Thymus (tissue), 11 donors: ENCODE measurements at regions not wholly inside any gene's neighbourhood (a gene's known extent, or its start where the extent isn't known, plus 50 kb on each side); places are given as distances from the start of the nearest gene placed in this dataset.

ENCODE experiments used
- DNase-seq, 9 donors: peaks; one replicate each; pipeline ENCODE4 v3.0.0-alpha.2; 2013; ENCODE audit warnings: low spot score in 9 of 9, low read depth in 6 of 9, missing footprints in 1 of 9
- H3K27ac ChIP-seq, 2 donors: one replicate each; pipeline ENCODE4 v1.5.1; 2013; ENCODE audit warnings: control low read depth in 1 of 2, low read depth in 1 of 2, low read length in 1 of 2, mild to moderate bottlenecking in 1 of 2, moderate library complexity in 1 of 2
- H3K27me3 ChIP-seq, 2 donors: one replicate each; pipeline ENCODE4 v1.5.1; 2013; ENCODE audit warnings: low read length in 1 of 2; ENCODE audit not compliant: control insufficient read depth in 2 of 2, insufficient read depth in 1 of 2
- H3K36me3 ChIP-seq, 2 donors: one replicate each; pipeline ENCODE4 v1.5.1; 2013; ENCODE audit warnings: low read length in 1 of 2, mild to moderate bottlenecking in 1 of 2, moderate library complexity in 1 of 2; ENCODE audit not compliant: control insufficient read depth in 2 of 2, insufficient read depth in 2 of 2
- H3K4me1 ChIP-seq, 2 donors: one replicate each; pipeline ENCODE4 v1.5.1; 2013; ENCODE audit warnings: low read length in 2 of 2; ENCODE audit not compliant: control insufficient read depth in 2 of 2, insufficient read depth in 2 of 2
- H3K4me3 ChIP-seq, 2 donors: one replicate each; pipeline ENCODE4 v1.5.1; 2013; ENCODE audit warnings: low read length in 2 of 2, control low read depth in 1 of 2, mild to moderate bottlenecking in 1 of 2
- H3K9me3 ChIP-seq, 2 donors: one replicate each; pipeline ENCODE4 v1.5.1; 2013; ENCODE audit warnings: low read length in 1 of 2, mild to moderate bottlenecking in 1 of 2; ENCODE audit not compliant: control insufficient read depth in 2 of 2, insufficient read depth in 1 of 2
- WGBS: extraction: QIAGEN DNeasy Blood & Tissue Kit; methylation state at CpG from one replicate; pipeline ENCODE4 v1.1.7; 2013; 5-methylcytosine and 5-hydroxymethylcytosine counted together
- donor health status: healthy.

DNA sequence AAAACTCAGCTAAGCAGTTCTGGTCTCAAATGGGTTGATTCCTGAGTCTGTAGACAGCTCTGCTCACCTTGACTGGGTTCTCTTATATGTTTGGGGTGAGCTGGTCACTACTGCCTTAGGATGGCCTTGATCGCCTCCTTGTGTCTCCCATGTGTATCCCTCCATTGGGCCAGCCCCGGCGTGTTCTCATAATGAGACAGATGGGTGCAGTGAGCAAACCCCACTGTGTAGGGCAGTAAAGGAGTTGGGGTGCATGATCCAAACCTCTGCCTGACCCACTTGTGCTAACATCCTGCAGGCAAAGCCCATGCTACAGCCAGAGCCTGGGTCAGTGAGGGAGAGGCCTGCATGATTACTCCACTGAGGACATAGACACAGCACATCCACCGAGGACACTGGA, 657.6 kb downstream of the BRD1 start:
- no peaks in the 10 kb centered on the region for H3K36me3 ChIP-seq
- no peak overlapping the region for H3K4me3 ChIP-seq
- no peak for DNase-seq
- WGBS = 85% methylated on average over 4 of the region's 4 CpGs
- H3K27ac ChIP-seq = no peak overlapping the region
- H3K9me3 ChIP-seq = peaks cover 0 to 1% of the 10 kb centered on the region in 2 donors
- no peaks in the 10 kb centered on the region for H3K4me1 ChIP-seq
- no peaks in the 10 kb centered on the region for H3K27me3 ChIP-seq

DNA sequence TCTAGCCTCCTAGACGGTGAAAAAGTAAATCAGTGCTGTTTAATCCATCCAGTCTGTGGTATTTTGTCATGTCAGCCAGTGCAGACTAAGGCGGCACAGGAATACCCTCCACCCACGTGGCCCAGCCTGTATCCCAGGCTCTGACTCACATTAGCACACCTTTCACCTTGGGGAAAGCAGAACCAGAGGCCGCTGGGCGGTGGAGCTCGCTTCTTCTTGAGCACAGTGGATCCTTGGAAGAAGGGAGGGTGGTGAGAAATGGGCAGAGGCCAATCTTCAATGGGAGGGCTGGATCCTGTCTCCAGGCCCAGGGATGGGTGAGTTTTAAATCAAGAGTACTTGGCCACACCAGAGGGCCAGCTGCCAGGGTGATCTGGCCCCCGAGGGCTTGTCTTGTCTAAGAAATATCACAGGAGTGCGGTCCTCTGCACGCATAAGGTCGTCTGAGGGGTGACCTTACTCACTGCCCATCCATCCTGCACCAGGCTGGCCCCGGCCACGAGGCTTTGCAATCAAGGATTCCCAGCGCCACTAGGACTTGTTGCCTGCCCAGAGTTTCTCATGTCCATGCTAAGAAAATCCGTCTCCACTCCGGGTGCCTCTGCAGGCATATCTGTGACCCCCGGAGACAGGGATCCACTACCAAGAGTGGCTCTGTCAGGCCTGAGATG, 658.5 kb downstream of the BRD1 start:
- Histone ChIP-seq H3K9me3 (peaks cover 0 to 1% of the 10 kb centered on the region in 2 donors), H3K36me3 (no peaks in the 10 kb centered on the region), H3K4me3 (no peak overlapping the region), H3K4me1 (no peaks in the 10 kb centered on the region), H3K27me3 (no peaks in the 10 kb centered on the region), H3K27ac (no peak overlapping the region)
- WGBS = 82% methylated on average over 16 of the region's 16 CpGs
- no peak for DNase-seq

DNA sequence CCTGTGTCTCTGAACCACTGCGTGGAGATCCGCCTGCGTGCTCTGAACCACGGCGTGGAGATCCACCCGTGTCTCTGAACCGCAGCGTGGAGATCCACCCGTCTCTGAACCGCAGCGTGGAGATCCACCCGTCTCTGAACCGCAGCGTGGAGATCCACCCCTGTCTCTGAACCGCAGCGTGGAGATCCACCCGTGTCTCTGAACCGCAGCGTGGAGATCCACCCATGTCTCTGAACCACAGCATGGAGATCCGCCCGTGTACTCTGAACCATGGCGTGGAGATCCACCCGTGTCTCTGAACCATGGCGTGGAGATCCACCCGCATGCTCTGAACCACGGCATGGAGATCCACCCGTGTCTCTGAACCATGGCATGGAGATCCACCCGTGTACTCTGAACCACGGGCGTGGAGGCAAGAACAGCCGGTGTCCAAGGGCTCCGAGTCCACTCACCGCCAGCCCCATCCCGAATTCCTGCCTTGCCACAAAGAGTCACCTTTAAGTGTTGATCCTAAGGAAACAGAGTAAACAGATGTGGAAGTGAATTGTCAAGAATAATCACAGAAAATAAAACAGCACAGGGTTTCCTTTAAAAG, 659.4 kb downstream of the BRD1 start:
- peaks cover 0 to 1% of the 10 kb centered on the region in 2 donors for H3K9me3 ChIP-seq
- H3K27me3 ChIP-seq = no peaks in the 10 kb centered on the region
- H3K4me3 ChIP-seq = no peak overlapping the region
- 95% methylated on average over 34 of the region's 34 CpGs for WGBS
- H3K4me1 ChIP-seq = no peaks in the 10 kb centered on the region
- no peak overlapping the region for H3K27ac ChIP-seq
- no peak for DNase-seq
- no peaks in the 10 kb centered on the region for H3K36me3 ChIP-seq

DNA sequence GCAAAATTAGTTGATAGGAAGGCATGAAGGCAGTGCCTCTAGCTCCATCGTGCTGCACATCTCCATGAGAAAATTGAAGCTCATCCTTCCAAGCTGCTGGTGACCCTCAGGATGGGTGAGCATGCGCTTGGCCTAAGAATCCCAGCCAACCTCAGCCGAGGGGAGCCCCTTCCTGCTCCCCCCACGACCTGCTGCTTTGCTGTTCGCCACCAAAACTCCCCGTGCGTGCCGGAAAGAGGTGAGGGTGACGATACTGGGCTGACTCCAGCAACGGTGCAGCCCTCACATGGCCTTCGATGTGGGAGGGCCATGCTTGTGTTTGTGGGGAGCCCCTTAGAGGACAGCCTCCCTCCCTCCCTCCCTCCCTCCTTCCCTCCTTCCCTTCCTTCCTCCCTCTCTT, 660.9 kb downstream of the BRD1 start:
- peaks cover 0 to 1% of the 10 kb centered on the region in 2 donors for H3K9me3 ChIP-seq
- H3K27me3 ChIP-seq = no peaks in the 10 kb centered on the region
- DNase-seq = no peak
- no peaks in the 10 kb centered on the region for H3K36me3 ChIP-seq
- no peak overlapping the region for H3K4me3 ChIP-seq
- WGBS = 86% methylated on average over 11 of the region's 11 CpGs
- no peaks in the 10 kb centered on the region for H3K4me1 ChIP-seq
- H3K27ac ChIP-seq = no peak overlapping the region

DNA sequence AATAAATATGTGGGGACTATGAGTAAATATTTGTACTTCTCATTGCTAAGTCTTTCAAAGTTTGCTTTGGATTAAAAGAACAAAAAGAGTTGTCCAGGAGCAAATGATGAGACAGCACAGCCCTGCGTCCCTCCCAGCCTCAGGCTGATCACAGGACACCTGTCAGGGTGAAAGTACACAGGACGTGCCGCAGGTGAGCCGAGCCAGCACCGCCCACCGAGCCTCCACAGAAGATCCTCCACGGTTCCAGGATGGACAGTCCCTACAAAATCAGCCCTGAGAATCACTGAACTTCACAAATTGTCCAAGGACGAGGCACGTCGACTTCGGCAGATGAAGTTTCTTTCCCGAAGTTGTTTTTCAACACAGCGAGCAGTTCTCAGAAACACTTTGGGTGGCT, 661.5 kb downstream of the BRD1 start:
- 93% methylated on average over 13 of the region's 13 CpGs for WGBS
- no peaks in the 10 kb centered on the region for H3K27me3 ChIP-seq
- H3K4me3 ChIP-seq = no peak overlapping the region
- DNase-seq = no peak
- no peaks in the 10 kb centered on the region for H3K36me3 ChIP-seq
- no peak overlapping the region for H3K27ac ChIP-seq
- no peaks in the 10 kb centered on the region for H3K4me1 ChIP-seq
- peaks cover 0 to 1% of the 10 kb centered on the region in 2 donors for H3K9me3 ChIP-seq

DNA sequence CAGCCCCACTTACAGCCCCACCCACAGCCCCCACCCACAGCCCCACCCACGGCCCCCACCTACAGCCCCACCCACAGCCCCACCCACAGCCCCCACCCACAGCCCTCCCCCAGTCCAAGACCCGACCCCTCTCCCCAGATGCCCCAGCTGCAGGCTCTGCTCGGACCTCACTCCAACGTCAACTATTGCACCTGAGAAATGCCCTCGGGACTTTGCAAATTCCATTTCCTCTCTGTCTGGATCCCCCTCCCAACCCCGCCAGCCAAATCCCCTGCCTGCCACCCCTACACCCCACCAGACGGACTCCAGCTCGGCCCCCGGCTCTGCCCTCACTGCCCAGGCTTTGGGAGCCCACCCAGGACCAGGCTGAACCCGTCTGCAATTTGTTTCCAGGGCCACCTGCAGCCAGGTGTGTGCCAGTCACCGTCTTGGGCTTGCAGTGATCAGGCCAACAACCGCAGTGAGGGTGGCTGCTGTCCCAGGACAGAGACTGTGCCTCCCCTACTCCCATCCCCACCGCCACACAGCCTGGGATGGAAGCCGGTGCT, 662.8 kb downstream of the BRD1 start:
- no peak overlapping the region for H3K27ac ChIP-seq
- peaks cover 0 to 1% of the 10 kb centered on the region in 2 donors for H3K9me3 ChIP-seq
- no peaks in the 10 kb centered on the region for H3K4me1 ChIP-seq
- no peak overlapping the region for H3K4me3 ChIP-seq
- no peak for DNase-seq
- 60% methylated on average over 13 of the region's 14 CpGs for WGBS
- no peaks in the 10 kb centered on the region for H3K27me3 ChIP-seq
- H3K36me3 ChIP-seq = no peaks in the 10 kb centered on the region

DNA sequence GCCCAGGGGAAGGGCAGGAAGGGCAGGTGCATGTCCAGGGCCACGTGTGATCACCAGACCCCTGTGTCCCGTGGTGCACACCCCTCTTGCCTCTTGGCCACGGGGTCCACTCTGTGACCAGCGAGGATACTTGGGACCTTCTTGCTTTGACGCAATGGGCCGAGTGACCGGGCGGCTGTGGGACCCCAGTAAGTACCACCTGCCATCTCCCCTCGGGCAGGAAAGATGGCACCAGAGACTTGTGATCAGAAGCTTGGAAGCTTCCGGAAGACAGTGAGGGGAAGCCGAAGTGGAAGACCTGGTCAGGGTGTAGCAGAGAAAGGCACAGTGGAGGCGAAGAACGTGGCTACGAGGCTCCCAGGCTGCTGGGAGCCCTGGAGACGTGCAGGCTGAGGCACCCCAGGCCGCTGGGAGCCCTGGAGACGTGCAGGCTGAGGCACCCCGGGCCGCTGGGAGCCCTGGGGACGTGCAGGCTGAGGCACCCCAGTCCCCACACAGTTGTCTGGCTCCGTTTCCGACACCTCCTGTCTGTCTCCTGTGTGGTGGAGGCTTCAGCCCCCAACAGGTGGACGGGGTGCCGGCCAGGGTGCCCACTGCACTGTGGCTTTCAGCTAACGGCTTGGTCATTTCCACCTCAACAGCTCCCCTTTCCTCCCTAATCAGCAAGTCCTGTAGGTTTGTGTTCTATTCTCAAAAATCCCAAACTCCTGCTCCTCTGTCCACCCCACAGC, 663.5 kb downstream of the BRD1 start:
- H3K4me3 ChIP-seq = no peak overlapping the region
- DNase-seq = no peak
- WGBS = 84% methylated on average over 25 of the region's 25 CpGs
- no peaks in the 10 kb centered on the region for H3K27me3 ChIP-seq
- H3K36me3 ChIP-seq = no peaks in the 10 kb centered on the region
- no peak overlapping the region for H3K27ac ChIP-seq
- peaks cover 0 to 1% of the 10 kb centered on the region in 2 donors for H3K9me3 ChIP-seq
- H3K4me1 ChIP-seq = no peaks in the 10 kb centered on the region

DNA sequence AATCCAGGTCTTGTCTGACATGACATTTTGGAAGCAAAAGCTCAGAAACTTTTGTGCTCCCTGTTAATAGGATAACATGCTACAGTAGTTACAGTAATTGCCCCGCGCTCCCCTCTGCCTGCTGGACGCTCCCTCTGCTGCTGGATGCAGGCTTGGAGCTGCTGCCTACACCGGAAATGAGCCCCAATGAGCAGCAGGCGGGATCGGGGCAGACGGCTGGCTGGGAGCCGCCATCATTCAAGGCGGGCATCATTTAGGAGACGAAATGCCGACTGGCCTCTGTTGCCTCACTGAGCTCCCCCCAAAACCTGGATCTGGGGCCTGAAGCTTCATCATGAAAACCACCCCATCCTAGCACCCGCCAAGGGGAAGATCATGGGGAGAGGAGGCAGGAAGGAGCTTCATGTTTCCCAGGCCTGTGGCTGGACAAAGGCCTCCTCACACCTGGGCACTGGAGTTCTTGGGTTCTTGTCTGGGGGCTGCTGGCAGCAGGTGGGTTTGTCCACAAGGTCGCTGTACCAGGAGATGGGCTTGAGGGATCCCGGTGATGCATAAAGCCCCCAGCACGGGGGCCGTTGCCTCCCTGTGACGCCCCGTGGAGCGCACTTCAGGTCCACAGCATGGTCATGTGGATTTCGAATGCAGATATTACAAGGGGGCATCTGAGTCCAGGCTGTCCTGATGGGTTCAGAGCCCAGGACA, 664.3 kb downstream of the BRD1 start:
- Histone ChIP-seq H3K4me1 (no peaks in the 10 kb centered on the region), H3K4me3 (no peak overlapping the region), H3K9me3 (peaks cover 0 to 1% of the 10 kb centered on the region in 2 donors), H3K27ac (no peak overlapping the region), H3K36me3 (no peaks in the 10 kb centered on the region), H3K27me3 (no peaks in the 10 kb centered on the region)
- no peak for DNase-seq
- 91% methylated on average over 20 of the region's 20 CpGs for WGBS

DNA sequence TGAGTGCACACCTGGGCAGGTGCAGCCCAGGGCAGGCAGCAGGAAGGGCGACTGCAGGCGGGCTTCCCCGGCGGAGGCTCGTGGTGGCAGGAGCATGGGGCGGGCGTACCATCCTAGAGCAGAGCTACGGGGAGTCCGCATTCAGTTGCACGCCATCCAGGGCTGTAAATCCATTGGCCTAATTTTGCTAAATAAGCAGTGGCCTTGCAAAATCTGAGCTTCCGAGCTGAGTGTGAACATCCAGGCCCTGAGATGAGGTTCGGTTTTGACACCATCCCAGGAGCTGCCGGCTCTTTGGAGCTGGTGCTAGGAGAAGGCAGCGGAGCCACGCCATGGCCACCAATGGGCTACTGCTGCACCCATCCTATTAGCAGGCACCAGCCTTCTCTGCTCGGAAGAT, 664.8 kb downstream of the BRD1 start:
- WGBS = 94% methylated on average over 16 of the region's 16 CpGs
- Histone ChIP-seq H3K9me3 (peaks cover 0 to 1% of the 10 kb centered on the region in 2 donors), H3K4me3 (no peak overlapping the region), H3K27ac (no peak overlapping the region), H3K36me3 (no peaks in the 10 kb centered on the region), H3K4me1 (no peaks in the 10 kb centered on the region), H3K27me3 (no peaks in the 10 kb centered on the region)
- DNase-seq = no peak
